Loucy (cell line): ENCODE measurements at regions not wholly inside any gene's neighbourhood (a gene's known extent, or its start where the extent isn't known, plus 50 kb on each side); places are given as distances from the start of the nearest gene placed in this dataset.

Source experiments
- H2AFZ ChIP-seq: fragments of 200-600 bp; sonication (generic); 2 replicates; pipeline ENCODE4 v1.6.0; 2016; ENCODE audit warnings: antibody characterized with exemption, mild to moderate bottlenecking, low read length, moderate library complexity
- H3F3A ChIP-seq: fragments of 200-600 bp; 2 replicates; pipeline ENCODE4 v1.6.0; 2016; ENCODE audit warnings: antibody characterized with exemption, low read depth, mild to moderate bottlenecking
- H3K27me3 ChIP-seq: fragments of 200-600 bp; sonication (generic); 2 replicates; pipeline ENCODE4 v1.6.1; 2014; ENCODE audit warnings: low read length, mild to moderate bottlenecking; ENCODE audit not compliant: insufficient read depth, poor library complexity, severe bottlenecking
- H3K36me3 ChIP-seq: fragments of 200-600 bp; sonication (generic); 2 replicates; pipeline ENCODE4 v1.6.1; 2016; ENCODE audit warnings: low read length; ENCODE audit not compliant: insufficient read depth
- H3K4me1 ChIP-seq: fragments of 200-600 bp; sonication (generic); 2 replicates; pipeline ENCODE4 v1.5.1; 2014; ENCODE audit warnings: low read length, mild to moderate bottlenecking; ENCODE audit not compliant: insufficient read depth, poor library complexity, severe bottlenecking
- H3K4me2 ChIP-seq: fragments of 200-600 bp; sonication (generic); 2 replicates; pipeline ENCODE4 v1.6.0; 2014; ENCODE audit warnings: antibody characterized with exemption, low read length, low read depth, mild to moderate bottlenecking; ENCODE audit not compliant: poor library complexity, severe bottlenecking
- H3K4me3 ChIP-seq: fragments of 200-600 bp; sonication (generic); 2 replicates; pipeline ENCODE4 v1.5.1; 2014; ENCODE audit warnings: low read length, mild to moderate bottlenecking, mixed read lengths; ENCODE audit not compliant: poor library complexity, severe bottlenecking
- H3K79me2 ChIP-seq: fragments of 200-600 bp; sonication (generic); 2 replicates; pipeline ENCODE4 v1.6.1; 2014; ENCODE audit warnings: low read length; ENCODE audit not compliant: insufficient read depth
- H3K9ac ChIP-seq: fragments of 200-600 bp; sonication (generic); 2 replicates; pipeline ENCODE4 v1.6.0; 2014; ENCODE audit warnings: mild to moderate bottlenecking, low read depth, low read length, moderate library complexity; ENCODE audit not compliant: poor library complexity, severe bottlenecking
- H3K9me2 ChIP-seq: fragments of 200-600 bp; sonication (generic); replicated peaks from 2 replicates; pipeline ENCODE4 v1.6.1; 2016; ENCODE audit warnings: low read depth, low read length, mixed read lengths
- H3K9me3 ChIP-seq: fragments of 200-600 bp; sonication (generic); 2 replicates; pipeline ENCODE4 v1.6.1; 2014; ENCODE audit warnings: mild to moderate bottlenecking, antibody characterized with exemption, low read length, low read depth; ENCODE audit not compliant: insufficient read depth
- H4K20me1 ChIP-seq: fragments of 200-600 bp; sonication (generic); 2 replicates; pipeline ENCODE4 v1.6.0; 2014; ENCODE audit warnings: antibody characterized with exemption, low read length, mild to moderate bottlenecking; ENCODE audit not compliant: insufficient read depth, poor library complexity, severe bottlenecking
- CTCF ChIP-seq: fragments of 200-600 bp; sonication (generic); conservative IDR thresholded peaks from 2 replicates; pipeline ENCODE4 v1.5.1; 2014; ENCODE audit warnings: mild to moderate bottlenecking, antibody characterized with exemption, low read length
- EZH2phosphoT487 ChIP-seq: fragments of 200-600 bp; IDR thresholded peaks from 2 replicates; pipeline ENCODE4 v1.6.1; 2018; ENCODE audit warnings: antibody characterized with exemption, mild to moderate bottlenecking, moderate library complexity, borderline replicate concordance

GRCh38 chr20:43787937-43788336 is 61.1 kb upstream of the GTSF1L start:
- H3K9ac ChIP-seq: no peak overlapping the region
- H3K9me2 ChIP-seq: no peaks in the 10 kb centered on the region
- no peaks in the 10 kb centered on the region for H3K79me2 ChIP-seq
- no peak overlapping the region for H3K4me2 ChIP-seq
- H3K9me3 ChIP-seq: no peaks in the 10 kb centered on the region
- H2AFZ ChIP-seq: no peak overlapping the region
- H3K36me3 ChIP-seq: no peaks in the 10 kb centered on the region
- no peak overlapping the region for H3K4me3 ChIP-seq
- H4K20me1 ChIP-seq: no peaks in the 10 kb centered on the region
- no peaks in the 10 kb centered on the region for H3F3A ChIP-seq
- peaks cover under 1% of the 10 kb centered on the region for H3K4me1 ChIP-seq
- TF ChIP-seq EZH2phosphoT487: no peak
- TF ChIP-seq CTCF: no peak
- no peaks in the 10 kb centered on the region for H3K27me3 ChIP-seq

GRCh38 chr20:43786885-43787284 is 60.1 kb upstream of the GTSF1L start:
- Histone ChIP-seq H3K9me2 (no peaks in the 10 kb centered on the region), H3K4me1 (peaks cover 10% of the 10 kb centered on the region), H3K4me3 (no peak overlapping the region), H3F3A (no peaks in the 10 kb centered on the region), H3K36me3 (no peaks in the 10 kb centered on the region), H3K79me2 (no peaks in the 10 kb centered on the region), H3K27me3 (no peaks in the 10 kb centered on the region), H3K9me3 (no peaks in the 10 kb centered on the region), H4K20me1 (no peaks in the 10 kb centered on the region), H2AFZ (no peak overlapping the region), H3K9ac (no peak overlapping the region), H3K4me2 (no peak overlapping the region)
- TF ChIP-seq CTCF: no peak
- TF ChIP-seq EZH2phosphoT487: no peak

GRCh38 chr20:43781215-43781614 is 54.4 kb upstream of the GTSF1L start:
- Histone ChIP-seq H3F3A (no peaks in the 10 kb centered on the region), H3K4me1 (peaks cover 19% of the 10 kb centered on the region), H3K9ac (no peak overlapping the region), H3K4me3 (no peak overlapping the region), H3K9me2 (no peaks in the 10 kb centered on the region), H3K79me2 (no peaks in the 10 kb centered on the region), H3K9me3 (no peaks in the 10 kb centered on the region), H3K36me3 (no peaks in the 10 kb centered on the region), H4K20me1 (no peaks in the 10 kb centered on the region), H2AFZ (no peak overlapping the region), H3K4me2 (no peak overlapping the region), H3K27me3 (no peaks in the 10 kb centered on the region)
- no peak for TF ChIP-seq EZH2phosphoT487
- no peak for TF ChIP-seq CTCF
